Stimulated activated CD8-positive, alpha-beta memory T cell treated with anti-CD3 and anti-CD28 coated beads, Interleukin-4, amount 100 ng/mL, for 4 hours (primary cell): ENCODE measurements at regions not wholly inside any gene's neighbourhood (a gene's known extent, or its start where the extent isn't known, plus 50 kb on each side); places are given as distances from the start of the nearest gene placed in this dataset.

Source experiments
- DNase-seq, 2 donors: peaks; one replicate each; pipeline ENCODE4 v3.0.0-alpha.2; 2020; ENCODE audit warnings: low read depth in 2 of 2, low spot score in 1 of 2

DNA sequence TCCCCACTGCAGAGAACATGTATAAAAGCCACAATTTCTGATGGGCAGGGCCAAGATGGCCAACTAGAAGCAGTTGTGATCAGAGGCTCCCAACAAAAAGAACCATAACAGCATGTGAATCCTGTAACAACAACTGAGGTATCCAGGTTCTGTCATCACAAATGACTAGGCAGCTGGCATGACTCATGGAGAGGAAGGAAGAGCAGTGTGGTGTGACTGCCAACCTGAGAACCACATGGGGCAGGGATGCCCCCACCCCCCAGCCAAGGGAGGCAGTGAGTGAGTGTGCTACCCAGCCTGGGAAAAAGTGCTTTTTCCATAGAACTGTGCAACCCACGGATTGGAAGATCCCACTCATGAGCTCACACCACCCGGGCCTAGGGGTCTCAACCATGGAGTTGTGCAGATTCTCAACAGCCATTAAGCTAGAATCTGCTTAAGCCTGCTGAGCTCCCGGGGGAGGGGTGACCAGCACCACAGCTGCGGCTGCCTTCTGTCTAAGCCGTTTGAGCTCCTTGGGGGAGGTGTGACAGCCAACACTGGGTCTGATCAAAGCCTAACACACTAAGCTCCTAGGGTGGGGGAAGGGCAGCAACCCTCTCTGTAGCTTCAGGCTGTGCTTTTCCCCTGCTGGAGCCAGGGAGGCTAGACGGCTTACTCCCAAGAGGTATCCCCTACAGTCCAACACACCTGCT lies 80.1 kb upstream of the DMAC1 start:
- DNase-seq, result peak in 1 of 2 donors; percentile 14

DNA sequence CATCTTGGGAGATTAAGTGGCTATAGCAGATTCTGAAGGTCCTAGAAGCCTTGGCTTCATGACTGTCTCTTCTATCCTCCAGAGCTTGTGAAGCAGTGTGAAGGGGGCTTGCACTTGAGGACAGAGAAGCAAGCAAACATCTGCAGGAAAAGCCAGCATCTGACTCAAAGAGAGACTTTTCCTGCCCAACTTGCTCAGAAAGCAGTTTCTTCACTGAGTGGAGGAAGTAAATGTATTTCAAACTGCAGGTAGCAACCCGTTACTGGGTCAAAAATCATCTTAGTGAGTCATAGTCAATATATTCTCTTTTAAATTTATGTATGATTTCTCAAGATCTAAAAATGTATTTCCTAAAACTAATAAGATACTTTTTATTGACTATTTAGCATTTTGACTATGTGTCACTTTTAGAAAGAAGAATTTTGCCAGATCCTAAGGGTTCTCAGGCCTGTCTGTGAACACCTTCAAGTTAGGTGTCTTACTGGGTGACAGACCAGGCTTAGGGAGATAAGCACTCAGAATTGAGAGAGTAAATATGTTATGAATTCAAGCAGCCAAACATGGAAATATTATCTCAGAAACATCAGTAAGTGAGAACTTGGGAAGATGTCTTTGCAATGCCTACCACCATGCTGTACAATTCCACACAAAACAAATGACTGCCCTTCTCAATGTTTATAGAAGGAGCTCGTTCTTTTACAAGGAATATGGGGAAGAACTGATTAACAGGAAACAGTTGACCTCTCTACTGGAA lies 72.6 kb upstream of the DMAC1 start:
- no peak for DNase-seq

DNA sequence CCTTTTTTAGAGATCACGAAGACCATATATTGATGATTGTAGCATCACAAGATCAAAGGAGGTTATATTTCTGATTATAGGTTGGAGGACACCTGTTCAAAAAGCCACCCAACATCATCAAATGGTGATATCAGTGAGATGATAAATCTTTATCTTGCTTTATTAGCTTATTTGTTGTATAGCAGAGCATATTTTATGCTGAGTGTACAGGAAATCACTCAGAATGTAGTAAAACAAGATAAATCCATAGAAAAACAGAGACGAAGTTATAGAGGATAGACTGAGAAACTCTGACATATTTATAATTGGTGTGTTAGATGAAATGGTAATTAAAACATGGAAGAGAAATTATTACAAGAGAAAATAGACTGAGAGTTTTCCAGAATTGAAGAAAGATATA lies 69.8 kb upstream of the DMAC1 start:
- DNase-seq, result no peak

DNA sequence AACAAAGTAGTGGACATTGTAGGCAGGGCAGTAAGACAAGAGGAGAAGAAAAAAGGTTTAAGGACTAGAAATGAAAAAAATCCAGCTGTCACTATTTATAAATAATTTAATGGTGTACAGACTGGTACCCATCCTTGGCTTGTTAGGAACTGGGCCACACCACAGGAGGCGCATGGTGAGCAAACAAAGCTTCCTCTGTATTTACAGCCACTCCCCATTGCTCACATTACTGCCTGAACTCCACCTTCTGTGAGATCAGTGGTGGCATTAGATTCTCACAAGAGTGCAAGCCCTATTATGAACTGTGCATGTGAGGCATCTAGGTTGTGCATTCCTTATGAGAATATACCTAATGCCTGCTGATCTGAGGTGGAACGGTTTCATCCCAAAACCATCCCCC lies 62.6 kb upstream of the DMAC1 start:
- DNase-seq, result no peak

DNA sequence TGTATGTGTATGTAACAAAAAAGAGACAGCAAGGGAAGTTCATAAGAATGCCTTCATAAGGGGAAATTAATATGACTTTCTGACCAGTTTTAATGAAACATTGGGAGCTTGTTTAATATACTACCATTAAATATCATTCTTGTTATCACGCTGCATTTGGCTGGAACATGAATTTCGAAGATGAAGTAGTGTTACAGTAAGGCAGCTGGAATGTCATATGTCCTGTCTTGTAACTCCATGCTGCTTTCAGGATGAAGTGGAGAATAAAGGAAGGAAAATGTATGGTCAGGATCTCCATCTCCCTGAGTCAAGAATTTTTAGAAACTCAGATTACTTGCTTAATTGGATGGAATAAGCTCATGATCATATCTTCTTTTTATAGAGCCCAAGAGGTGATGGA lies 61.5 kb upstream of the DMAC1 start:
- DNase-seq, result no peak

DNA sequence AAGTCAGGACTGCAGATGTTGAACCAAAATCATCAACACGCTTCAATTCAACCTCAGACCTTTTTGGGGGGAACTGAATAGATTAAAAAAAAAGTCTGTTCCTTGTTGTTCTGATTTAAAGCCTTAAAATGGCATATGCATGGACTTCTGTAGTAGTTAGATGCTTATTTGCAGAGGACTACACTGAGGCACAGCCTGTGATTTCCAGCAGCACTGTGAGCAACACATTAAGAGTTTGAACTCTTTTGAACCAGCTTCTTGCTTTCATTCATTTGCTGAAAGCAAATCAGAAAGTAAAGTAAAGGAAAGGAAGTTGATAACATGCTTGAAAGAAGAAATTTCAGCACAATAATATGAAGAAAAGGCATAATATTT lies 60.7 kb upstream of the DMAC1 start:
- DNase-seq, result no peak

DNA sequence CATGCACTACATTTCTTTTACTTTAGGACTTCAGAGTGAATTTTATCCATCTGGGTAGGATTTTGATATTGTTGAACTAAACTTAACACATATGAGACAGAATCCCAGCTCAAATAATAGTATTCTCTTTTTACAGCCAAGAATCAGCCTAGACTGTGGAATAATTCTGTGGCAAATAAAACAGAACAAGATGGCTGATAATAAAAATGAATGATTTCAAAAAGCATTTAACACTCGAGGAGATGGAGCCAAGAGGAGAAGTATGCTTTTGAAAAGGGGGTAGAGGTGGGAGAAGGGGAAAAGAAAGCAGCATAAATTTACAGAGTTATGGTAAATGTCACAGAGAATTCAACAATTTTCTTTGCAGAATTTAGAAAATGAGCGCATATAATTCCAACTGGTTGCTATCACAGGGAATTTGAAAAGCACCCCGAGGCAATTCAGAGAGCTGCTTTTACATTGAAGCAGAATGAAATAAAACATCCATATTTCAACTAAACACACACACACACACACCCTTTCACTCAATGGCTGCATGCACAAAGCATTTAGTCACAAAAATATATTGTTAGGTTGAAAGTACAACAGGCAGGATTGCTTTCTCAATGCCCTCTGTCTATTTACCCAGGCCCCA lies 60.2 kb upstream of the DMAC1 start:
- no peak for DNase-seq

DNA sequence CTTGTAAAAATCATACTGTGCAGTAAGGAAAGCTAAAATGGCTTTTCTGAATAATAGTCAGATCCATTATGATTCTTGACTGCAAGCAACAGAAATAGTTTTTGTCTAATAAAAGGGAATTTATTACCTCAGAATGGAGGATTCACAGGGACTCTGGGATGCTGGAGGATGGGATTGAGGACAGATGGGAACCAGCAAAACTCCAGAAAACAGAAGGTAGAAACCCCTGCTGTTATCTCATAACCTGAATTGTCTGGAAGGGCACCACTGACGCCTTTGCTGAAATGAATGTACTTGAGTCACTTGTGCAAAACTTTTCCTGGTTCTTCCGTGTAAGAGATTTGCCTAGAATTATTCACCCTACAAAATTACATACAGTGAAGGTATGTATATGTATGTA lies 58.6 kb upstream of the DMAC1 start:
- no peak for DNase-seq

DNA sequence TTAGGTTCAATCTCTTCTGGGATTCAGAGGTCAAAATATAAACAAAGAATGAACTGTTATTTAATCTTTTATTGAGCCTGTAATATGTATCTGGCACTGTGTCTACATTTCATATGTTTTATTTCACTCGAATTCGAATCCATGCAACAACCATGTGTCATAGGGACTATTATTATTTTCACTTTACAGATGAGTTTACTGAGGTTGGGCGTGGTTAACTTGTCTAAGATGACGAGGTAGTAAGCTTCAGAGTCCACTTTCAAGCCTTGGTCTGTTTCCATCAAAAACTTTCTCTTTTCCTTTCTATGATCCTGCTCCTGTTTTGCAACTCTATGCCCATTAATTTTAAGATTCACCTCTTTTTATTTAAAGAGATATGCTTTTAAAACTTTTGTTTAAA lies 55.2 kb upstream of the DMAC1 start:
- no peak for DNase-seq
